ENCODE measurements at regions not wholly inside any gene's neighbourhood (a gene's known extent, or its start where the extent isn't known, plus 50 kb on each side); places are given as distances from the start of the nearest gene placed in this dataset.

DNA sequence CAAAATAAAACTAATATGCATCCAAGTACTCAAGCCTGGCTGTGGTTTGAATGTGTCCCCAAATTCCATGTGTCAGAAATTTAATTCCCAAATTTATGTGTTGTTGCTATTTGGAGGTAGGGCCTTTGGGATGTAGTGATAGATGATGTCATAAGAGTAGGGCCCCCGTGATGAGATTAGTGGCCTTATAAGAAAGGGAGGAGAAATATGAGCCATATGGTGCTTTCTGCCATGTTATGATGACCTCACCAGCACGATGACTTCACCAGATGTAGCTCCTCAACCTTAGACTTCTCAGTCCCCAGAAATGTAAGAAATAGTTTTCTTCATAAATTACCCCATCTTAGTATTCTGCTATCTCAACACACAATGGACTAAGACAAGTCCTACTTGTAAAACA, 2264.0 kb downstream of the ARAP2 start:
- TF ChIP-seq, protein P1, sequence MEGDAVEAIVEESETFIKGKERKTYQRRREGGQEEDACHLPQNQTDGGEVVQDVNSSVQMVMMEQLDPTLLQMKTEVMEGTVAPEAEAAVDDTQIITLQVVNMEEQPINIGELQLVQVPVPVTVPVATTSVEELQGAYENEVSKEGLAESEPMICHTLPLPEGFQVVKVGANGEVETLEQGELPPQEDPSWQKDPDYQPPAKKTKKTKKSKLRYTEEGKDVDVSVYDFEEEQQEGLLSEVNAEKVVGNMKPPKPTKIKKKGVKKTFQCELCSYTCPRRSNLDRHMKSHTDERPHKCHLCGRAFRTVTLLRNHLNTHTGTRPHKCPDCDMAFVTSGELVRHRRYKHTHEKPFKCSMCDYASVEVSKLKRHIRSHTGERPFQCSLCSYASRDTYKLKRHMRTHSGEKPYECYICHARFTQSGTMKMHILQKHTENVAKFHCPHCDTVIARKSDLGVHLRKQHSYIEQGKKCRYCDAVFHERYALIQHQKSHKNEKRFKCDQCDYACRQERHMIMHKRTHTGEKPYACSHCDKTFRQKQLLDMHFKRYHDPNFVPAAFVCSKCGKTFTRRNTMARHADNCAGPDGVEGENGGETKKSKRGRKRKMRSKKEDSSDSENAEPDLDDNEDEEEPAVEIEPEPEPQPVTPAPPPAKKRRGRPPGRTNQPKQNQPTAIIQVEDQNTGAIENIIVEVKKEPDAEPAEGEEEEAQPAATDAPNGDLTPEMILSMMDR (IDR thresholded peaks at IDR 0.05), result no peak
- TF ChIP-seq EP300 (IDR thresholded peaks at IDR 0.05), result no peak
